Adrenal gland (tissue), 9 donors: ENCODE measurements at regions not wholly inside any gene's neighbourhood (a gene's known extent, or its start where the extent isn't known, plus 50 kb on each side); places are given as distances from the start of the nearest gene placed in this dataset.

Experiments used
- DNase-seq, 7 donors: peaks; one replicate each; pipeline ENCODE4 v3.0.0-alpha.2; 2019 to 2020
- H3K27ac ChIP-seq, 5 donors: fragments of 200-600 bp; sonication (generic) in 4 of 5; 1 replicate in 3 of 5; 2 replicates in 2 of 5; pipeline versions ENCODE4 v1.5.1 to v1.8.0; 2016 to 2020; ENCODE audit warnings: mild to moderate bottlenecking in 1 of 5
- H3K27me3 ChIP-seq: fragments of 200-600 bp; 2 replicates; pipeline ENCODE4 v1.8.0; 2021
- H3K36me3 ChIP-seq, 2 donors: fragments of 200-600 bp; replicated peaks in 1 of 2; 1 replicate in 1 of 2; 2 replicates in 1 of 2; pipeline versions ENCODE4 v1.5.1 to v1.8.0; 2018 to 2022
- H3K4me1 ChIP-seq, 2 donors: fragments of 200-600 bp; replicated peaks in 1 of 2; 1 replicate in 1 of 2; 2 replicates in 1 of 2; pipeline versions ENCODE4 v1.5.1 to v1.8.0; 2018 to 2021
- H3K4me3 ChIP-seq, 4 donors: fragments of 200-600 bp; sonication (generic) in 3 of 4; one replicate each; pipeline ENCODE4 v1.5.1; 2016 to 2018
- H3K9me3 ChIP-seq, 3 donors: fragments of 200-600 bp; sonication (generic) in 1 of 3; replicated peaks in 1 of 3; 1 replicate in 2 of 3; 2 replicates in 1 of 3; pipeline versions ENCODE4 v1.5.1 to v1.8.0; 2016 to 2021
- CTCF ChIP-seq, 6 experiments: fragments of 450-650 bp in 4 of 6; fragments of 200-600 bp in 2 of 6; sonication (generic) in 1 of 6; IDR thresholded peaks; 1 replicate in 5 of 6; 2 replicates in 1 of 6; pipeline versions ENCODE4 v1.5.1 to v1.8.0; 2016 to 2021; ENCODE audit warnings: antibody characterized with exemption in 6 of 6, mild to moderate bottlenecking in 2 of 6, moderate library complexity in 1 of 6
- POLR2A ChIP-seq, 2 donors: fragments of 450-650 bp; IDR thresholded peaks; one replicate each; pipeline ENCODE4 v1.6.1; 2017; ENCODE audit warnings: antibody characterized with exemption in 2 of 2, mild to moderate bottlenecking in 2 of 2, moderate library complexity in 1 of 2
- WGBS, 4 donors: extraction: QIAGEN DNeasy Blood & Tissue Kit in 2 of 4; methylation state at CpG; one replicate each; pipeline versions ENCODE4 v1.1.5 to v1.1.7; 2013 to 2017; 5-methylcytosine and 5-hydroxymethylcytosine counted together
- intact Hi-C, 2 donors: fragments of 100-400 bp; cut with DNase I; formaldehyde crosslinking; loops; one replicate each; pipeline versions ENCODE4 v1.14.1 to v1.15.0; 2022 to 2023
- donor health status: healthy with polysubstance abuse.
- donor health status: Bipolar disorder and iron deficiency.
- donor health status: DM: yes; HTN: yes; CAD: no.
- donor health status: DM: no; HTN: no; CAD: no.
- donor health status: DM: no; HTN: no; CAD: no.

GRCh38 chr4:54496412-54496811, 161.3 kb upstream of the KIT start:
- TF ChIP-seq POLR2A (IDR thresholded peaks at IDR 0.05) (no peak), CTCF (IDR thresholded peaks at IDR 0.05) (no peak)

GRCh38 chr4:54497947-54498346, 159.8 kb upstream of the KIT start:
- no peaks in the 10 kb centered on the region for H3K4me1 ChIP-seq
- H3K9me3 ChIP-seq: no peaks in the 10 kb centered on the region
- H3K27me3 ChIP-seq: no peaks in the 10 kb centered on the region
- TF ChIP-seq CTCF (IDR thresholded peaks at IDR 0.05): no peak
- H3K27ac ChIP-seq: no peak overlapping the region
- H3K36me3 ChIP-seq: no peaks in the 10 kb centered on the region
- no peak for DNase-seq
- intact Hi-C loops: no loop called here
- 59 to 73% (median 67%) methylated on average over 3 of the region's 3 CpGs for WGBS, 4 donors
- no peak overlapping the region for H3K4me3 ChIP-seq

More at GRCh38 chr4:54496412-54496811, 161.3 kb upstream of the KIT start:
- no peaks in the 10 kb centered on the region for H3K4me1 ChIP-seq
- no peaks in the 10 kb centered on the region for H3K27me3 ChIP-seq
- no peak overlapping the region for H3K27ac ChIP-seq
- WGBS, 4 donors: 63 to 87% (median 73%) methylated on average over 5 of the region's 5 CpGs
- H3K4me3 ChIP-seq: no peak overlapping the region
- DNase-seq: no peak
- no peaks in the 10 kb centered on the region for H3K9me3 ChIP-seq
- intact Hi-C loops: no loop called here
- H3K36me3 ChIP-seq: no peaks in the 10 kb centered on the region

GRCh38 chr4:54498661-54499111, 159.1 kb upstream of the KIT start:
- 45 to 64% (median 52%) methylated on average over 1 of the region's 1 CpG for WGBS, 4 donors
- TF ChIP-seq POLR2A (IDR thresholded peaks at IDR 0.05) (no peak), CTCF (IDR thresholded peaks at IDR 0.05) (no peak)

GRCh38 chr4:54499308-54500074, 158.3 kb upstream of the KIT start:
- Histone ChIP-seq H3K4me1 (no peaks in the 10 kb centered on the region), H3K27me3 (no peaks in the 10 kb centered on the region), H3K36me3 (no peaks in the 10 kb centered on the region), H3K4me3 (no peak overlapping the region), H3K27ac (no peak overlapping the region), H3K9me3 (no peaks in the 10 kb centered on the region)
- WGBS, 4 donors: 46 to 58% (median 56%) methylated on average over 7 of the region's 7 CpGs
- no peak for DNase-seq
- TF ChIP-seq POLR2A (IDR thresholded peaks at IDR 0.05): no peak
- no peak for TF ChIP-seq CTCF (IDR thresholded peaks at IDR 0.05)
- intact Hi-C loops: no loop called here

More at GRCh38 chr4:54498661-54499111, 159.1 kb upstream of the KIT start:
- Histone ChIP-seq H3K4me1 (no peaks in the 10 kb centered on the region), H3K9me3 (no peaks in the 10 kb centered on the region), H3K36me3 (no peaks in the 10 kb centered on the region), H3K27me3 (no peaks in the 10 kb centered on the region), H3K27ac (no peak overlapping the region), H3K4me3 (no peak overlapping the region)
- no peak for DNase-seq
- intact Hi-C loops: no loop called here
